SK-N-SH (cell line): ENCODE measurements at regions not wholly inside any gene's neighbourhood (a gene's known extent, or its start where the extent isn't known, plus 50 kb on each side); places are given as distances from the start of the nearest gene placed in this dataset.

Source experiments
- CTCF ChIA-PET: fragments of 300-600, 350-600 bp; formaldehyde crosslinking; extraction: SDS; loops from one replicate; lab custom pipeline; 2021; lab: Yijun Ruan, JAX
- POLR2A ChIA-PET: fragments of 350-600 bp; sonication (Branson Sonifier 250); formaldehyde crosslinking; extraction: SDS; loops from one replicate; lab custom pipeline; 2020; ENCODE audit warnings: antibody characterized with exemption, inconsistent platforms; lab: Yijun Ruan, JAX
- DNase-seq: peaks from one replicate; pipeline ENCODE4 v3.0.0; 2012
- H2AFZ ChIP-seq: fragments of 200-600 bp; sonication (generic); 2 replicates; pipeline ENCODE4 v1.8.1; 2016; ENCODE audit warnings: antibody characterized with exemption, mild to moderate bottlenecking, low read depth
- H3F3A ChIP-seq: fragments of 200-600 bp; sonication (generic); replicated peaks from 2 replicates; pipeline ENCODE3; 2016; ENCODE audit warnings: antibody characterized with exemption, mild to moderate bottlenecking; ENCODE audit not compliant: insufficient read depth
- H3K27ac ChIP-seq, 2 experiments: fragments of 200-500 bp in 1 of 2; fragments of 200-600 bp in 1 of 2; sonication (Bioruptor generic) in 1 of 2; sonication (generic), shearing (Covaris generic) in 1 of 2; 2 replicates each; pipeline versions ENCODE4 v1.5.1 to v1.6.1; 2014 to 2016; ENCODE audit warnings: low read depth in 2 of 2, inconsistent platforms in 1 of 2, low read length in 1 of 2, mild to moderate bottlenecking in 1 of 2, mixed read lengths in 1 of 2
- H3K27me3 ChIP-seq: fragments of 200-600 bp; sonication (generic), shearing (Covaris generic); 2 replicates; pipeline ENCODE4 v1.6.1; 2016; ENCODE audit warnings: mixed run types; ENCODE audit not compliant: insufficient read depth
- H3K36me3 ChIP-seq, 2 experiments: fragments of 200-500 bp in 1 of 2; fragments of 200-600 bp in 1 of 2; sonication (Bioruptor generic) in 1 of 2; sonication (generic) in 1 of 2; replicated peaks in 1 of 2; 2 replicates each; pipeline versions ENCODE3 to v1.5.1; 2014 to 2016; ENCODE audit warnings: low read length in 1 of 2, mild to moderate bottlenecking in 1 of 2; ENCODE audit not compliant: insufficient read depth in 2 of 2, control insufficient read depth in 1 of 2
- H3K4me1 ChIP-seq, 2 experiments: fragments of 200-500 bp in 1 of 2; fragments of 200-600 bp in 1 of 2; sonication (Bioruptor generic) in 1 of 2; sonication (generic), shearing (Covaris generic) in 1 of 2; 2 replicates each; pipeline versions ENCODE4 v1.5.1 to v1.6.1; 2014 to 2016; ENCODE audit warnings: low read depth in 1 of 2, low read length in 1 of 2, mixed run types in 1 of 2; ENCODE audit not compliant: insufficient read depth in 2 of 2, control insufficient read depth in 1 of 2
- H3K4me2 ChIP-seq: fragments of 200-600 bp; sonication (generic), shearing (Covaris generic); 2 replicates; pipeline ENCODE4 v1.6.1; 2017; ENCODE audit warnings: mixed run types
- H3K4me3 ChIP-seq, 2 experiments: fragments of 200-500 bp in 1 of 2; fragments of 200-600 bp in 1 of 2; sonication (Bioruptor generic) in 1 of 2; sonication (generic), shearing (Covaris generic) in 1 of 2; 2 replicates each; pipeline versions ENCODE4 v1.5.1 to v1.8.1; 2014 to 2016; ENCODE audit warnings: low read depth in 2 of 2, inconsistent platforms in 1 of 2, low read length in 1 of 2, mild to moderate bottlenecking in 1 of 2, mixed read lengths in 1 of 2, moderate library complexity in 1 of 2
- H3K79me2 ChIP-seq: fragments of 200-600 bp; sonication (generic); 2 replicates; pipeline ENCODE4 v1.8.1; 2017; ENCODE audit warnings: mild to moderate bottlenecking; ENCODE audit not compliant: insufficient read depth
- H3K9ac ChIP-seq: fragments of 200-600 bp; sonication (generic); 2 replicates; pipeline ENCODE4 v1.6.1; 2017; ENCODE audit warnings: mixed run types
- H3K9me2 ChIP-seq: fragments of 200-600 bp; sonication (generic); 2 replicates; pipeline ENCODE4 v1.6.1; 2017; ENCODE audit warnings: mixed run types
- H3K9me3 ChIP-seq: fragments of 200-600 bp; sonication (generic); 2 replicates; pipeline ENCODE4 v1.6.1; 2017; ENCODE audit warnings: mixed run types, mild to moderate bottlenecking, moderate library complexity
- H4K20me1 ChIP-seq: fragments of 200-600 bp; sonication (generic); 2 replicates; pipeline ENCODE4 v1.6.1; 2017; ENCODE audit warnings: mild to moderate bottlenecking, mixed run types; ENCODE audit not compliant: insufficient read depth
- JUND ChIP-seq: IDR thresholded peaks from 2 replicates; pipeline ENCODE4 v1.4.0; 2012
- MEF2A ChIP-seq: IDR thresholded peaks from 2 replicates; pipeline ENCODE4 v1.4.0; 2012; ENCODE audit warnings: low read depth, borderline replicate concordance
- MXI1 ChIP-seq: IDR thresholded peaks from 2 replicates; pipeline ENCODE4 v1.6.1; 2012; ENCODE audit warnings: mild to moderate bottlenecking, low read depth, low read length, improper control_type of control experiment
- RFX5 ChIP-seq: IDR thresholded peaks from 2 replicates; pipeline ENCODE4 v1.6.1; 2012; ENCODE audit warnings: mild to moderate bottlenecking, improper control_type of control experiment, low read length
- SIN3A ChIP-seq: IDR thresholded peaks from 2 replicates; pipeline ENCODE4 v1.6.1; 2012; ENCODE audit warnings: low read depth, mild to moderate bottlenecking, low read length, moderate library complexity, borderline replicate concordance
- TEAD4 ChIP-seq: IDR thresholded peaks from 2 replicates; pipeline ENCODE4 v1.4.0; 2012; ENCODE audit warnings: mild to moderate bottlenecking, borderline replicate concordance; ENCODE audit not compliant: insufficient read depth
- WGBS: methylation state at CpG from one replicate; pipeline ENCODE4 v1.1.6; 2017; ENCODE audit warnings: low lambda C conversion rate; 5-methylcytosine and 5-hydroxymethylcytosine counted together
- TF ChIP-seq, protein P1 (sequence below): IDR thresholded peaks from 2 replicates; pipeline ENCODE4 v1.6.1; 2012; ENCODE audit warnings: mild to moderate bottlenecking, low read depth, low read length, moderate library complexity
- TF ChIP-seq, protein P2 (sequence below): fragments of 150-350 bp; IDR thresholded peaks from 2 replicates; pipeline ENCODE4 v1.6.1; 2017; ENCODE audit warnings: antibody characterized with exemption, low read length, low read depth, borderline replicate concordance
- TF ChIP-seq, protein P3 (sequence below): IDR thresholded peaks from 2 replicates; pipeline ENCODE4 v1.4.0; 2012; ENCODE audit warnings: low read depth
- TF ChIP-seq, protein P4 (sequence below): fragments of 150-350 bp; IDR thresholded peaks from 2 replicates; pipeline ENCODE4 v1.6.1; 2016; ENCODE audit warnings: mild to moderate bottlenecking, low read depth, low read length
- TF ChIP-seq, protein P5 (sequence below): IDR thresholded peaks from 2 replicates; pipeline ENCODE4 v1.4.0; 2012; ENCODE audit warnings: low read depth, borderline replicate concordance

DNA sequence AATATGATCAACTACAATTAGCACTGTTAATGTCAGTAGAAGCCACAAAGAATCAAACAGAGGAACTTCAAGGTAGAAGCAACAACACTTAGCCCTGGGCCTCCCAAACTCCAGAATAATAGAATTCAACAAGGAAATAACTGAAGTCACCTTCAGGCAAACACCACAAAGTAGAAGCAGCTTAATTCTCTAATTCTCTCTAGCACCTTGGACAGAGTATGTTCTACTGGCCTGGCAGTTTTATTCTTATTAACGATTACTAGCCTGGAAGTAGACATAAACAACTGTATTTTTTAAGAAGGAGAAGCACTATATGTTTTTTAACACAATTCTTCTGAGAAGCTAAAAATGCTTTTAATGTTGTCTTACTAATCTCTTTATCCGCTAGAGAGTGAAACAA, 911.9 kb downstream of the DTWD2 start:
- no peaks in the 10 kb centered on the region for H3K9me2 ChIP-seq
- H3F3A ChIP-seq, result no peaks in the 10 kb centered on the region
- WGBS, result 21% methylated on average over 2 of the region's 2 CpGs
- no peaks in the 10 kb centered on the region for H3K4me1 ChIP-seq
- no peaks in the 10 kb centered on the region for H3K27me3 ChIP-seq
- H3K4me2 ChIP-seq, result no peak overlapping the region
- H3K4me3 ChIP-seq, result no peak overlapping the region
- no peaks in the 10 kb centered on the region for H3K36me3 ChIP-seq
- no peaks in the 10 kb centered on the region for H3K79me2 ChIP-seq
- POLR2A ChIA-PET, result no interaction called here
- DNase-seq, result no peak
- TF ChIP-seq MXI1, result no peak
- TF ChIP-seq, protein P1, sequence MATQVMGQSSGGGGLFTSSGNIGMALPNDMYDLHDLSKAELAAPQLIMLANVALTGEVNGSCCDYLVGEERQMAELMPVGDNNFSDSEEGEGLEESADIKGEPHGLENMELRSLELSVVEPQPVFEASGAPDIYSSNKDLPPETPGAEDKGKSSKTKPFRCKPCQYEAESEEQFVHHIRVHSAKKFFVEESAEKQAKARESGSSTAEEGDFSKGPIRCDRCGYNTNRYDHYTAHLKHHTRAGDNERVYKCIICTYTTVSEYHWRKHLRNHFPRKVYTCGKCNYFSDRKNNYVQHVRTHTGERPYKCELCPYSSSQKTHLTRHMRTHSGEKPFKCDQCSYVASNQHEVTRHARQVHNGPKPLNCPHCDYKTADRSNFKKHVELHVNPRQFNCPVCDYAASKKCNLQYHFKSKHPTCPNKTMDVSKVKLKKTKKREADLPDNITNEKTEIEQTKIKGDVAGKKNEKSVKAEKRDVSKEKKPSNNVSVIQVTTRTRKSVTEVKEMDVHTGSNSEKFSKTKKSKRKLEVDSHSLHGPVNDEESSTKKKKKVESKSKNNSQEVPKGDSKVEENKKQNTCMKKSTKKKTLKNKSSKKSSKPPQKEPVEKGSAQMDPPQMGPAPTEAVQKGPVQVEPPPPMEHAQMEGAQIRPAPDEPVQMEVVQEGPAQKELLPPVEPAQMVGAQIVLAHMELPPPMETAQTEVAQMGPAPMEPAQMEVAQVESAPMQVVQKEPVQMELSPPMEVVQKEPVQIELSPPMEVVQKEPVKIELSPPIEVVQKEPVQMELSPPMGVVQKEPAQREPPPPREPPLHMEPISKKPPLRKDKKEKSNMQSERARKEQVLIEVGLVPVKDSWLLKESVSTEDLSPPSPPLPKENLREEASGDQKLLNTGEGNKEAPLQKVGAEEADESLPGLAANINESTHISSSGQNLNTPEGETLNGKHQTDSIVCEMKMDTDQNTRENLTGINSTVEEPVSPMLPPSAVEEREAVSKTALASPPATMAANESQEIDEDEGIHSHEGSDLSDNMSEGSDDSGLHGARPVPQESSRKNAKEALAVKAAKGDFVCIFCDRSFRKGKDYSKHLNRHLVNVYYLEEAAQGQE, result no peak
- TF ChIP-seq, all 33 proteins: peak for 0
- CTCF ChIA-PET, result no interaction called here
- no peak overlapping the region for H3K27ac ChIP-seq
- no peak overlapping the region for H3K9ac ChIP-seq
- H2AFZ ChIP-seq, result no peak overlapping the region
- H3K9me3 ChIP-seq, result no peaks in the 10 kb centered on the region
- no peaks in the 10 kb centered on the region for H4K20me1 ChIP-seq

DNA sequence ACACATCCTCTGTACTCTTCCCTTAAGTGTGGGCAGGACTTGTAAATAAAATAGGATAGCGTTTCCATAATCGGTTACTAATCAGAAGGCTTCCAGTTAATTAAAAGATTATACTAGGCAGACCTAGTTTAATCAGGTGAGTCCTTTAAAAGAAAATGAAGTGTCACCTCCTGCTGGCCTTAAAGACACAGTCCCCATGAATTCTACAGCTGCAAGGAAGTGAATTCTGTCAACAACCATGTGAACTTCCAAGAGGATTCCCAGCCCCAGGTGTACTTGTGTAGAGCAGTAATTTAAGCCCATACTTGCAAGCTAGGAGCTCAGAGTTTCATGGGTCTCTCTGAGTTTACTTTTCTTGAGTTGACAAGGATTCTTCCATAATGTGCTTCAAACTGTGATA, 918.3 kb downstream of the DTWD2 start:
- Histone ChIP-seq H3K27ac (no peak overlapping the region), H2AFZ (no peak overlapping the region), H3K9me3 (no peaks in the 10 kb centered on the region), H3K4me1 (no peaks in the 10 kb centered on the region), H3K36me3 (no peaks in the 10 kb centered on the region), H4K20me1 (no peaks in the 10 kb centered on the region), H3K27me3 (no peaks in the 10 kb centered on the region), H3K4me3 (no peak overlapping the region), H3K9ac (no peak overlapping the region), H3F3A (no peaks in the 10 kb centered on the region), H3K4me2 (no peak overlapping the region), H3K9me2 (no peaks in the 10 kb centered on the region), H3K79me2 (no peaks in the 10 kb centered on the region)
- DNase-seq, result no peak
- TF ChIP-seq SIN3A, result no peak
- TF ChIP-seq, protein P2, sequence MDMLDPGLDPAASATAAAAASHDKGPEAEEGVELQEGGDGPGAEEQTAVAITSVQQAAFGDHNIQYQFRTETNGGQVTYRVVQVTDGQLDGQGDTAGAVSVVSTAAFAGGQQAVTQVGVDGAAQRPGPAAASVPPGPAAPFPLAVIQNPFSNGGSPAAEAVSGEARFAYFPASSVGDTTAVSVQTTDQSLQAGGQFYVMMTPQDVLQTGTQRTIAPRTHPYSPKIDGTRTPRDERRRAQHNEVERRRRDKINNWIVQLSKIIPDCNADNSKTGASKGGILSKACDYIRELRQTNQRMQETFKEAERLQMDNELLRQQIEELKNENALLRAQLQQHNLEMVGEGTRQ, result no peak
- TF ChIP-seq MEF2A, result no peak
- TF ChIP-seq JUND, result no peak
- TF ChIP-seq, protein P3, sequence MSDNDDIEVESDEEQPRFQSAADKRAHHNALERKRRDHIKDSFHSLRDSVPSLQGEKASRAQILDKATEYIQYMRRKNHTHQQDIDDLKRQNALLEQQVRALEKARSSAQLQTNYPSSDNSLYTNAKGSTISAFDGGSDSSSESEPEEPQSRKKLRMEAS, result no peak
- no peak for TF ChIP-seq RFX5
- TF ChIP-seq, protein P4, sequence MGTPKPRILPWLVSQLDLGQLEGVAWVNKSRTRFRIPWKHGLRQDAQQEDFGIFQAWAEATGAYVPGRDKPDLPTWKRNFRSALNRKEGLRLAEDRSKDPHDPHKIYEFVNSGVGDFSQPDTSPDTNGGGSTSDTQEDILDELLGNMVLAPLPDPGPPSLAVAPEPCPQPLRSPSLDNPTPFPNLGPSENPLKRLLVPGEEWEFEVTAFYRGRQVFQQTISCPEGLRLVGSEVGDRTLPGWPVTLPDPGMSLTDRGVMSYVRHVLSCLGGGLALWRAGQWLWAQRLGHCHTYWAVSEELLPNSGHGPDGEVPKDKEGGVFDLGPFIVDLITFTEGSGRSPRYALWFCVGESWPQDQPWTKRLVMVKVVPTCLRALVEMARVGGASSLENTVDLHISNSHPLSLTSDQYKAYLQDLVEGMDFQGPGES, result no peak
- TF ChIP-seq, protein P1, result no peak
- TF ChIP-seq, protein P5, sequence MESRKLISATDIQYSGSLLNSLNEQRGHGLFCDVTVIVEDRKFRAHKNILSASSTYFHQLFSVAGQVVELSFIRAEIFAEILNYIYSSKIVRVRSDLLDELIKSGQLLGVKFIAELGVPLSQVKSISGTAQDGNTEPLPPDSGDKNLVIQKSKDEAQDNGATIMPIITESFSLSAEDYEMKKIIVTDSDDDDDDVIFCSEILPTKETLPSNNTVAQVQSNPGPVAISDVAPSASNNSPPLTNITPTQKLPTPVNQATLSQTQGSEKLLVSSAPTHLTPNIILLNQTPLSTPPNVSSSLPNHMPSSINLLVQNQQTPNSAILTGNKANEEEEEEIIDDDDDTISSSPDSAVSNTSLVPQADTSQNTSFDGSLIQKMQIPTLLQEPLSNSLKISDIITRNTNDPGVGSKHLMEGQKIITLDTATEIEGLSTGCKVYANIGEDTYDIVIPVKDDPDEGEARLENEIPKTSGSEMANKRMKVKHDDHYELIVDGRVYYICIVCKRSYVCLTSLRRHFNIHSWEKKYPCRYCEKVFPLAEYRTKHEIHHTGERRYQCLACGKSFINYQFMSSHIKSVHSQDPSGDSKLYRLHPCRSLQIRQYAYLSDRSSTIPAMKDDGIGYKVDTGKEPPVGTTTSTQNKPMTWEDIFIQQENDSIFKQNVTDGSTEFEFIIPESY, result no peak
- no peak for TF ChIP-seq TEAD4
- ChIA-PET POLR2A (no interaction called here), CTCF (interaction anchor here (2.0 kb wide), 1 partner anchor 30 kb away, joined by 4 read pairs; no protein-coding TSS in a partner anchor)
- WGBS, result 53% methylated on average over 2 of the region's 2 CpGs
